GM23248 (cell line): ENCODE measurements at regions not wholly inside any gene's neighbourhood (a gene's known extent, or its start where the extent isn't known, plus 50 kb on each side); places are given as distances from the start of the nearest gene placed in this dataset.
"Not testable (repeated sequence)": the region's sequence is repeated elsewhere in the genome, so short reads cannot be mapped to it uniquely, and the experiment has no call there.

Experiments used
- DNase-seq: peaks from one replicate; pipeline ENCODE4 v3.0.0-alpha.2; 2015
- H2AFZ ChIP-seq: fragments of 200-600 bp; sonication (generic); 2 replicates; pipeline ENCODE4 v1.6.1; 2016; ENCODE audit warnings: antibody characterized with exemption
- H3F3A ChIP-seq: fragments of 200-600 bp; sonication (generic); 2 replicates; pipeline ENCODE4 v1.6.1; 2016; ENCODE audit warnings: mild to moderate bottlenecking, antibody characterized with exemption, mixed run types; ENCODE audit not compliant: insufficient read depth
- H3K27ac ChIP-seq: fragments of 200-600 bp; sonication (generic); 2 replicates; pipeline ENCODE4 v1.5.1; 2016; ENCODE audit warnings: mild to moderate bottlenecking
- H3K27me3 ChIP-seq: fragments of 200-600 bp; sonication (generic); replicated peaks from 2 replicates; pipeline ENCODE4 v1.6.1; 2016; ENCODE audit warnings: mild to moderate bottlenecking; ENCODE audit not compliant: insufficient read depth
- H3K36me3 ChIP-seq: fragments of 200-600 bp; sonication (generic); 2 replicates; pipeline ENCODE4 v1.6.1; 2016; ENCODE audit warnings: low read depth, mild to moderate bottlenecking
- H3K4me1 ChIP-seq: fragments of 200-600 bp; sonication (generic); 2 replicates; pipeline ENCODE4 v1.6.1; 2016; ENCODE audit warnings: mild to moderate bottlenecking; ENCODE audit not compliant: insufficient read depth
- H3K4me2 ChIP-seq: fragments of 200-600 bp; sonication (generic); one replicate; pipeline ENCODE4 v1.6.1; 2016; ENCODE audit warnings: mild to moderate bottlenecking; ENCODE audit not compliant: unreplicated experiment
- H3K4me3 ChIP-seq: fragments of 200-600 bp; sonication (generic); 2 replicates; pipeline ENCODE4 v1.5.1; 2016; ENCODE audit warnings: mild to moderate bottlenecking
- H3K79me2 ChIP-seq: fragments of 200-600 bp; sonication (generic); 2 replicates; pipeline ENCODE4 v1.6.1; 2016; ENCODE audit warnings: mild to moderate bottlenecking; ENCODE audit not compliant: insufficient read depth
- H3K9ac ChIP-seq: fragments of 200-600 bp; sonication (generic); 2 replicates; pipeline ENCODE4 v1.6.1; 2016; ENCODE audit warnings: mild to moderate bottlenecking
- H3K9me2 ChIP-seq: fragments of 200-600 bp; sonication (generic); 2 replicates; pipeline ENCODE4 v1.6.1; 2016; ENCODE audit warnings: mixed run types, mild to moderate bottlenecking, moderate library complexity; ENCODE audit not compliant: insufficient read depth
- H3K9me3 ChIP-seq: fragments of 200-600 bp; sonication (generic); one replicate; pipeline ENCODE4 v1.6.1; 2017; ENCODE audit warnings: low read depth
- H4K20me1 ChIP-seq: fragments of 200-600 bp; sonication (generic); 2 replicates; pipeline ENCODE4 v1.6.0; 2016; ENCODE audit not compliant: insufficient read depth
- EZH2 ChIP-seq: fragments of 200-600 bp; sonication (generic); IDR thresholded peaks from 2 replicates; pipeline ENCODE4 v1.6.1; 2018; ENCODE audit warnings: antibody characterized with exemption, mild to moderate bottlenecking; ENCODE audit not compliant: insufficient read depth, poor library complexity, severe bottlenecking
- EZH2phosphoT487 ChIP-seq: fragments of 200-600 bp; sonication (generic); IDR thresholded peaks from 2 replicates; pipeline ENCODE4 v1.6.1; 2018; ENCODE audit warnings: antibody characterized with exemption, moderate library complexity, mild to moderate bottlenecking, low read depth; ENCODE audit not compliant: insufficient read depth
- WGBS, 2 experiments: methylation state at CpG; one replicate each; pipeline ENCODE4 v1.1.6; 2015 to 2017; ENCODE audit warnings: low lambda C conversion rate in 2 of 2, low coverage in 1 of 2; ENCODE audit errors: missing lambda C conversion rate in 2 of 2; 5-methylcytosine and 5-hydroxymethylcytosine counted together
- in situ Hi-C: fragments of 300-500 bp; cut with MboI; formaldehyde crosslinking; loops from 2 replicates; pipeline ENCODE4 v1.15.0; 2020

DNA sequence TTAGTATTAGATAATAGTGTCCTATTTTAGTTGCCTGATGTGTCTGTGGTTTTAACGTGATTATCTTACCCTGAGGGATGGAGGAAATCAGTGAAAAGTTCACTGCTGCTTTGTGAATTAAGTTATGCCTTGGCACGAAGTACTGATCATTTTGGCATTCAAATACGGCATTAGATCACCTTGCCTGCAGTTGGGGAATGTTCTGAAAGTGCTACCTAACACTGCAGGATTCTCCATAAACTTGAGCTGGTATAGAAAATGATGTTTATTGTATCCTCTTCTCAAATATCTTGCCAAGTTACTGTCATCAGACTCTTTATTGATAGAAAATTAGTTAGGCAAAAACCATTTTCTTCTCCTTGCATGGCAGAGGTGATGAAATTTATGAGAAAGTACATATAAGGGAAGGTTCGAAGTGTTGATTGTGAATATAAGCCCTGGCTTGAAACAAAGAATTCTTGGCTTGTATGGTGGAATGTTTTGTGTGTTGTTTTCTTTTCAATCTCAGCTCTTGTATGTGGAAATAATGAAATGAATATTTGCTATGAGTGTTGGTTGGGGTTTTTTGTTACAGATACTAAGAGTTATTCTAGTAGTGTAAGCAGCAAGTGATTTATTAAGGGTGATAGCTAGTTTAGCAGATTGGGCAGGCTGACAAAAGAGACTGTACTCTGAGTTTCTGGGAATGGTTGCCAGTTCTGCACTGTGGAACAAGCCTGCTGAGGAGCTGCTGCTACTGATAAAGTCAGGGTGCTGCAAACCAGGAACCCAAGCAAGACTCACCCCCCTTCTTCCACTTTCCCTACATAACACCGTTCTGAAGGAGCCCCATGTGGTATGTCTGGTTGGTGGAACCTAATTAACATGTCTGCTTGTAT, 448.3 kb downstream of the PCNX1 start:
- DNase-seq, result peak; percentile 70
- Histone ChIP-seq H3K4me3 (peak overlapping the region; percentile 27; the same call in 1 of the 2 replicates), H3K4me1 (peaks cover 27% of the 10 kb centered on the region), H3K79me2 (peaks cover 100% of the 10 kb centered on the region), H3K4me2 (peak overlapping the region; percentile 68), H3F3A (peaks cover 21% of the 10 kb centered on the region; the same call in 1 of the 2 replicates), H3K9me3 (no peaks in the 10 kb centered on the region), H3K9ac (no peak overlapping the region), H4K20me1 (no peaks in the 10 kb centered on the region), H2AFZ (no peak overlapping the region), H3K36me3 (no peaks in the 10 kb centered on the region), H3K9me2 (no peaks in the 10 kb centered on the region), H3K27me3 (no peaks in the 10 kb centered on the region), H3K27ac (peak overlapping the region; percentile 57)
- TF ChIP-seq EZH2phosphoT487 (0 out of 2 replicates have a peak, but pooled peaks have one; percentile 32), EZH2 (no peak)
- WGBS, 2 experiments, result 3 to 4% methylated on average over 5 of the region's 5 CpGs
- in situ Hi-C loops, result no loop called here

DNA sequence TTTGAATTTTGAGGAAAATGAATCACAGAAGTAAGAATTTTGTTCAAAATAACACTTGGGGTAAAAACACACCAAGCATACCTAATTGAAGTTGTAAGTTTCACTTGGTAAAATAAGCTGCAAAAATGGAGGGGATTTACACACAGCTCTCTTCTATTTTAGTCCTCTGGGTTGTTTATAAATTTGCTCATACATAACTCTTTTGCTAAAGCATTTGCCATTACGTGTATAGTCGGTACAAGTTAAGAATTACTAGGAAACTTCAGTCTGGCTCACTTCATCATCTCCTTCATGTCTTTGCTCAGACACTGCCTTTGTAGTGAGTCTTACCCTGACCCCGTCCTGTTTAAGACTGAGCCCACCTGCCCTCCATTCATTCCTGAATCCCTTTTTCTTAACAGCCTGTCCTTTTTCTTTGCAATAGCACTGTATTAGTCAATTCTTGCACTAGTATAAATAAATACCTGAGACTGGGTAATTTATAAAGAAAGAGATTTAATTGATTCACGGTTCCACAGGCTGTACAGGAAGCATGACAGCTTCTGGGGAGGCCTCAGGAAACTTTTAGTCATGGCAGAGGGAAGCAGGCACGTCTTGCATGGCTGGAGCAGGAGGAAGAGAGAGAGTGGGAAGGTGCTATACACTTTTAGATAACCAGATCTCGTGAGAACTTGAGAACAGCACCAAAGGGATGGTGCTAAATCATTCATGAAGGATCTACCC, 451.1 kb downstream of the PCNX1 start:
- Histone ChIP-seq H3K79me2 (peaks cover 100% of the 10 kb centered on the region), H3K4me2 (no peak overlapping the region), H3K36me3 (no peaks in the 10 kb centered on the region), H3K9me2 (no peaks in the 10 kb centered on the region), H3K27ac (no peak overlapping the region), H3K4me1 (peaks cover 36% of the 10 kb centered on the region), H2AFZ (no peak overlapping the region), H4K20me1 (no peaks in the 10 kb centered on the region), H3F3A (peaks cover 24% of the 10 kb centered on the region; the same call in 1 of the 2 replicates), H3K9me3 (no peaks in the 10 kb centered on the region), H3K27me3 (no peaks in the 10 kb centered on the region), H3K4me3 (no peak overlapping the region), H3K9ac (no peak overlapping the region)
- TF ChIP-seq EZH2 (no peak), EZH2phosphoT487 (no peak)
- in situ Hi-C loops, result no loop called here
- WGBS, 2 experiments, result 94 to 95% methylated on average over 6 of the region's 6 CpGs
- DNase-seq, result no peak

GRCh38 chr14:71358932-71359421, 451.7 kb downstream of the PCNX1 start:
- H3K4me3 ChIP-seq, H3K36me3 ChIP-seq, H3K27me3 ChIP-seq, H3K27ac ChIP-seq, H3K9ac ChIP-seq, H4K20me1 ChIP-seq, H3K9me2 ChIP-seq, in situ Hi-C loops, H3K4me2 ChIP-seq, H2AFZ ChIP-seq, H3K9me3 ChIP-seq, DNase-seq: not testable (repeated sequence)
- peaks cover 100% of the 10 kb centered on the region for H3K79me2 ChIP-seq
- peaks cover 27% of the 10 kb centered on the region; the same call in 1 of the 2 replicates for H3F3A ChIP-seq
- H3K4me1 ChIP-seq, result peaks cover 42% of the 10 kb centered on the region
- WGBS, 2 experiments, result 91 to 98% methylated on average over 4 of the region's 4 CpGs

- no peaks in the 10 kb centered on the region for H3K9me2 ChIP-seq
- H3K4me2 ChIP-seq, result no peak overlapping the region
- peaks cover 32% of the 10 kb centered on the region; the same call in 1 of the 2 replicates for H3F3A ChIP-seq
- H3K36me3 ChIP-seq, result no peaks in the 10 kb centered on the region
- H3K27ac ChIP-seq, result no peak overlapping the region
- TF ChIP-seq EZH2phosphoT487 (no peak), EZH2 (no peak)
- WGBS, 2 experiments, result 97 to 99% methylated on average over 3 of the region's 3 CpGs
- no peak overlapping the region for H3K9ac ChIP-seq
- no peaks in the 10 kb centered on the region for H4K20me1 ChIP-seq
- no peaks in the 10 kb centered on the region for H3K27me3 ChIP-seq
- no peak overlapping the region for H2AFZ ChIP-seq
- H3K9me3 ChIP-seq, result no peaks in the 10 kb centered on the region
- peaks cover 100% of the 10 kb centered on the region for H3K79me2 ChIP-seq
- H3K4me3 ChIP-seq, result no peak overlapping the region
- no peak for DNase-seq
- in situ Hi-C loops, result no loop called here
- peaks cover 48% of the 10 kb centered on the region for H3K4me1 ChIP-seq
Observed at GRCh38 chr14:71359823-71360222, 452.6 kb downstream of the PCNX1 start.
